ENCODE measurements at regions not wholly inside any gene's neighbourhood (a gene's known extent, or its start where the extent isn't known, plus 50 kb on each side); places are given as distances from the start of the nearest gene placed in this dataset.

GRCh38 chr4:120431180-120431579 lies 364.5 kb upstream of the MAD2L1 start:
- no peak for DNase-seq (ENCODE audit: low read depth)

GRCh38 chr4:120418146-120418545 lies 351.5 kb upstream of the MAD2L1 start:
- DNase-seq (ENCODE audit: low read depth), result no peak

DNA sequence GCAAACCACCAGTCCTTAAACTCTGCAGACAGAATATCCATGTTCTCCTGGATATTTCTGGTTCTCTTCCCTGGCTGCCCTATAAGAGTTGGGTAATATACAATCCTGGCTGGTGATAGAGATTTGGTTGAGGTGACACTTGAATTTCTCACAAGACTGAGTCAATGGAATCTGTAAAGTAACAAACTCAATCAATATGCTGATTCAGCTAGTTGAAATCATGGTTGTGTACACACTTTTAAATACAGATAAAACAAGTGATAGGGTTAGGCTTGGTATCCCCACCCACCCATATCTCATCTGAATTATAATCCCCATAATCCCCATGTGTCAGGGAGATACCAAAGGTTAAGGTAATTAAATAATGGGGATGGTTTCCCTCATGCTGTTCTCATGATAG lies 349.2 kb upstream of the MAD2L1 start:
- no peak for DNase-seq (ENCODE audit: low read depth)

DNA sequence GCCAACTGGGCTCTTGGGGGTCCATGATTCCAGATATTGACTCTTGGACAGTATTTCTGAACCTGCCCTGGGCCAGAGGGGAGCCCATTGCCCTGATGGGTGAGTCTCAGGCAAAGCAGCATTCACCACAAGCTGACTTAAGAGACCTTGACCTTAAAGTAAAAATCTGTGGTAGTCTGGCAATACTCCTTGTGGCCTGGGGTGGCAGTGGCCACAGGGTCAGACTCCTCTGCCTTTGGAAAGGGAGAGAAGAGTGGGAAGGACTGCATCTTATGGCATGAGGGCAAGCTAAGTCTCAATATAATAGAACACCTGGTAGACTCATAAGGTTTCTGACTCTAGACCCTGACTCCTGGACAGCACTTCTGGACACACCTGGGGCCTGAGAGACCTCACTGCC lies 340.3 kb upstream of the MAD2L1 start:
- no peak for DNase-seq (ENCODE audit: low read depth)

DNA sequence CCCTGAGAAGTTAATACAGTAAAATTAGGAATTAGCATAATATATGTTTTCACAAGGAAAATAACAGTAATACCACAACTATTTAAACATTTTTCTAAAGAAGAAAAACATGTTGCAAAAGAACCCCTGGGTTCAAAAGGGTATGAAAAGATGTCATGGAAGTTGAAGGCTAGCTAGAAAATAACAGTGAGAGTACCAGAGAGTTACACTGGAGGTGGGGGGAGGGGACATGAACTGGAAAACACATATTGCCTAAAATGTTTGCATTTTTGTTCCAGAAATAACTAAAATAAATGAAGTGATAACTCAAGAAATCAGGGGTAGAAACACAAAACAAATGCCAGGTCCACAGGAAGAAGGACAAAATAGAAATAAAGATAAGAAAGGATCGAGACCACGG lies 336.6 kb upstream of the MAD2L1 start:
- peak; percentile 23 for DNase-seq (ENCODE audit: low read depth)

DNA sequence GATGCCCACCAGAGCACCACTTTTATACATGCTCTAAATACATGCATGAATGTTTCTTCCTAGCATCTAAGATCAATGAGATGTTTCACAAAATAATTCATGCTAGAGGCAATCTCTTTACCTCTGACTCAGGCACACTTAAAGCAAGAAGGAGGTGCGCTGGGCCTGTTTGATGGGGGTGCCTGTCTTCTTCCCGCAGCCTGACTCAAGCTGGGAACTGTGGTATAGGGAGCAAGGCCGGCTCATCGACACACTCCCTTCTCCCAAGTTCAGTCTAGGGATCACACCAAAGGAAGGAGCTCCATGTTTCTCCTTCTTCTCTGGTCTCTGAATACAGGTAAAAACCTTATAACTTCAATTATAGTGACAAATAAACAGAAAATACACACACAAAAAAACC lies 333.8 kb upstream of the MAD2L1 start:
- DNase-seq (ENCODE audit: low read depth), result peak; percentile 16

GRCh38 chr4:120399826-120400225 lies 333.2 kb upstream of the MAD2L1 start:
- DNase-seq (ENCODE audit: low read depth), result peak; percentile 65

GRCh38 chr4:120395746-120396145 lies 329.1 kb upstream of the MAD2L1 start:
- DNase-seq (ENCODE audit: low read depth), result no peak

- DNase-seq (ENCODE audit: low read depth), result no peak
Observed at GRCh38 chr4:120355881-120356280, 289.2 kb upstream of the MAD2L1 start.

- DNase-seq (ENCODE audit: low read depth), result peak; percentile 28
Observed at GRCh38 chr4:120354381-120354780, 287.7 kb upstream of the MAD2L1 start.

DNA sequence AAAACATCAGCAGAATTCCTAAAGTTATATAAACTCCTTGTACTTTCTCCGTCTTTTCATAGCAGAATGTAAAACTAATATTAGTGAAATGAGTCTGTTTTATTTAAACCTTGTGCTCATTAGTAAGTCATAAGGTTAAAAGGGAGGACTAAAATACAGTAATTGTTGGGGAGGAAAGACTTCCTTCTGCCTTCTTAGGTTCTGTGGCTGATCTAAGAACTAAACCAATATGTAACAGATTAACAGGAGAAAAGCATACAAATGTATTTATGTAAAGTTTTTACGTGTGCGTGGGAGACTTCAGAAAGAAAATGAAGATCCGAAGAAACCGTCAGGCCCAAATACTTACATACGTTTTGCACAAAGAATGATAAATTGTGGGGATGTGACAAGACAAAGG lies 286.6 kb upstream of the MAD2L1 start:
- no peak for DNase-seq (ENCODE audit: low read depth)

DNA sequence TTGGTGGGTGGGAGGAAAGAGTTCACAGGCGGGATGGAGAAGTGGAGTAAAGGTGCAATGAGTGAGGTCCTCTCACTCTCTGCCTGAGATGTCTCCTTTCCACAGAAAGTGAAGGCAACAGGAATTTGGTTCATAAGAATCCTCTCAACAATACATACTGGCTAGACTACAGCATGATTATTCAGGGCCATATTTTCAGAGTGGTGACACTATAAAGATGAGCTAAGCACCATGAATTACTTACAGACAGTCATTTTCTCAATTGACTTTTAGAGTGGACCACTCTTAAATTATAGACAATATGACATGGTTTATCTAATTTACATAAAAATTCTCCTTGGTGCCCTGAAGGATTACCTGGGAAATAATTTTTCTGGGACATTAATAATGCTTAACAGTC lies 286.1 kb upstream of the MAD2L1 start:
- no peak for DNase-seq (ENCODE audit: low read depth)

GRCh38 chr4:120348948-120349347 lies 282.3 kb upstream of the MAD2L1 start:
- DNase-seq (ENCODE audit: low read depth), result no peak

- DNase-seq (ENCODE audit: low read depth), result no peak
Observed at GRCh38 chr4:120348521-120348920, 281.9 kb upstream of the MAD2L1 start.

- DNase-seq (ENCODE audit: low read depth), result peak; percentile 28
Observed at GRCh38 chr4:120331486-120332370, 265.1 kb upstream of the MAD2L1 start.

- DNase-seq (ENCODE audit: low read depth), result no peak
Observed at GRCh38 chr4:120329386-120329785, 262.7 kb upstream of the MAD2L1 start.

DNA sequence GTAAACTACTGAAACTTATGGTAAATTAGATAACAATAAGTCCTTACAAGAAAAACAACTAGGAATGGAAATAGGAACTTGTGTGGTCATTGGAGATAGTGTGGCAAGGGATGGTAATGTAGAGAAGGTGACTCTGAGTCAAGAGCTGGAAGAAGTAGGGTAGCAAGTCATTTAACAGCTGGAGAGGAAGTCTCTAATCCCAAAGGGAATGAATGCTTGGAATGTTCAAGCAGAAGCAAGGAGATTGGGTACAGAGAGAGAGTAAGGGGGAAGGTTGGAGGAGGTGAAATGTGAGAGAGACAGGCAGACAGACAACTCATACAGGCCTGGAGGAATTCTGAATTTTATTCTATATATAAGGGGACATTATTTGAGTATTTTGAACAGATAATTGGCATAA lies 260.6 kb upstream of the MAD2L1 start:
- no peak for DNase-seq (ENCODE audit: low read depth)

- DNase-seq (ENCODE audit: low read depth), result no peak
Observed at GRCh38 chr4:120319046-120319767, 252.6 kb upstream of the MAD2L1 start.

- DNase-seq (ENCODE audit: low read depth), result no peak
Observed at GRCh38 chr4:120318196-120318846, 251.7 kb upstream of the MAD2L1 start.

GRCh38 chr4:120317713-120318112 lies 251.1 kb upstream of the MAD2L1 start:
- DNase-seq (ENCODE audit: low read depth), result no peak

DNA sequence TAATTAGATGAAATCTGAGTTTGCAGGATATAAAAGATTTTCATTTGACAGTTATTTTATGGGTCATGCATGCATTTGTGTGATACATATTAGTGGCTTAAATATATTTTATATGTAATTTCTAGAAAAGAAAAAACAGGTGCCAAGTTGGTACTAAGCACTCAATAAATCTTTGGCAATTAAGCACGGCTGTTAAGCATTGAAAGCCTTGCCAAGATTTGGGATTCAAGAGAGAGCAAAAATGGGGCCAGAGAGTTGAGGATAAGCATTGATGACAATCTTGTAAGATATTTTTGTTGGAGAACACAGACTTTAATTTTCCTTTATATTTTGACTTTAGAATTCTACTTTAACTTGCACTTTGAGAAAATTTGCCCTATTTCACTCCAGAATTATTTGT lies 249.8 kb upstream of the MAD2L1 start:
- DNase-seq (ENCODE audit: low read depth), result no peak

- DNase-seq (ENCODE audit: low read depth), result no peak
Observed at GRCh38 chr4:120314969-120315368, 248.3 kb upstream of the MAD2L1 start.

- peak; percentile 32 for DNase-seq (ENCODE audit: low read depth)
Observed at GRCh38 chr4:120304801-120305200, 238.2 kb upstream of the MAD2L1 start.
